ENCODE measurements at regions not wholly inside any gene's neighbourhood (a gene's known extent, or its start where the extent isn't known, plus 50 kb on each side); places are given as distances from the start of the nearest gene placed in this dataset.

- Histone ChIP-seq H3K4me3 (no peak overlapping the region), H3K27me3 (no peaks in the 10 kb centered on the region), H3K4me1 (no peaks in the 10 kb centered on the region), H3K9me3 (no peaks in the 10 kb centered on the region), H3K27ac (no peak overlapping the region), H3K36me3 (no peaks in the 10 kb centered on the region)
- WGBS, 2 donors: 62 to 76% methylated on average over 3 of the region's 3 CpGs
- intact Hi-C loops (cut with DNase I): loop anchor here (10.0 kb wide), 1 partner anchor 199 kb away; no protein-coding TSS in a partner anchor
- no peak for DNase-seq
- no peak for TF ChIP-seq POLR2A (IDR thresholded peaks at IDR 0.05)
- TF ChIP-seq CTCF (IDR thresholded peaks at IDR 0.05): no peak
These were observed 598.5 kb upstream of the USP24 start for GRCh38 chr1:55813618-55814017.

GRCh38 chr1:55812281-55812680 is 597.1 kb upstream of the USP24 start:
- intact Hi-C loops (cut with DNase I): loop anchor here (10.0 kb wide), 1 partner anchor 197 kb away; no protein-coding TSS in a partner anchor
- Histone ChIP-seq H3K27me3 (no peaks in the 10 kb centered on the region), H3K4me1 (no peaks in the 10 kb centered on the region), H3K36me3 (no peaks in the 10 kb centered on the region), H3K27ac (no peak overlapping the region), H3K9me3 (no peaks in the 10 kb centered on the region), H3K4me3 (no peak overlapping the region)
- no peak for DNase-seq
- TF ChIP-seq POLR2A (IDR thresholded peaks at IDR 0.05) (no peak), CTCF (IDR thresholded peaks at IDR 0.05) (no peak)

- Histone ChIP-seq H3K9me3 (no peaks in the 10 kb centered on the region), H3K4me1 (no peaks in the 10 kb centered on the region), H3K36me3 (no peaks in the 10 kb centered on the region), H3K27ac (no peak overlapping the region), H3K4me3 (no peak overlapping the region), H3K27me3 (no peaks in the 10 kb centered on the region)
- 86 to 88% methylated on average over 1 of the region's 1 CpG for WGBS, 2 donors
- DNase-seq: no peak
- TF ChIP-seq POLR2A (IDR thresholded peaks at IDR 0.05): no peak
- TF ChIP-seq CTCF (IDR thresholded peaks at IDR 0.05): no peak
- intact Hi-C loops (cut with DNase I): no loop called here
These were observed 593.1 kb upstream of the USP24 start for GRCh38 chr1:55808263-55808662.

- DNase-seq: no peak
- Histone ChIP-seq H3K4me1 (no peaks in the 10 kb centered on the region), H3K27ac (no peak overlapping the region), H3K9me3 (no peaks in the 10 kb centered on the region), H3K27me3 (no peaks in the 10 kb centered on the region), H3K36me3 (no peaks in the 10 kb centered on the region), H3K4me3 (no peak overlapping the region)
- TF ChIP-seq CTCF (IDR thresholded peaks at IDR 0.05): no peak
- TF ChIP-seq POLR2A (IDR thresholded peaks at IDR 0.05): no peak
- intact Hi-C loops (cut with DNase I): no loop called here
- WGBS, 2 donors: 84 to 92% methylated on average over 2 of the region's 2 CpGs
These were observed 588.3 kb upstream of the USP24 start for GRCh38 chr1:55803429-55803828.

- 62 to 67% methylated on average over 2 of the region's 2 CpGs for WGBS, 2 donors
- TF ChIP-seq POLR2A (IDR thresholded peaks at IDR 0.05) (no peak), CTCF (IDR thresholded peaks at IDR 0.05) (no peak)
- H3K36me3 ChIP-seq: no peaks in the 10 kb centered on the region
- no peak overlapping the region for H3K4me3 ChIP-seq
- no peaks in the 10 kb centered on the region for H3K27me3 ChIP-seq
- no peaks in the 10 kb centered on the region for H3K9me3 ChIP-seq
- DNase-seq: no peak
- intact Hi-C loops (cut with DNase I): no loop called here
- no peaks in the 10 kb centered on the region for H3K4me1 ChIP-seq
- no peak overlapping the region for H3K27ac ChIP-seq
These were observed 586.3 kb upstream of the USP24 start for GRCh38 chr1:55801481-55801880.
